ENCODE measurements at regions not wholly inside any gene's neighbourhood (a gene's known extent, or its start where the extent isn't known, plus 50 kb on each side); places are given as distances from the start of the nearest gene placed in this dataset.

GRCh38 chr4:100736641-100737451, 219.0 kb upstream of the EMCN start:
- no peak for DNase-seq

GRCh38 chr4:100728861-100729260, 211.0 kb upstream of the EMCN start:
- no peak for DNase-seq

- DNase-seq = no peak
These were observed 205.1 kb upstream of the EMCN start for GRCh38 chr4:100722866-100723459.

GRCh38 chr4:100722133-100722532, 204.3 kb upstream of the EMCN start:
- no peak for DNase-seq

- no peak for DNase-seq
These were observed 203.7 kb upstream of the EMCN start for GRCh38 chr4:100721490-100721889.

GRCh38 chr4:100721077-100721476, 203.3 kb upstream of the EMCN start:
- no peak for DNase-seq

GRCh38 chr4:100716416-100716815, 198.6 kb upstream of the EMCN start:
- DNase-seq = no peak

- DNase-seq = peak in 1 of 56 donors; percentile 1
These were observed 191.0 kb upstream of the EMCN start for GRCh38 chr4:100708776-100709175.

- no peak for DNase-seq
These were observed 190.0 kb upstream of the EMCN start for GRCh38 chr4:100707786-100708185.

- DNase-seq = no peak
These were observed 178.7 kb upstream of the EMCN start for GRCh38 chr4:100696531-100696930.

- no peak for DNase-seq
These were observed 178.0 kb upstream of the EMCN start for GRCh38 chr4:100695871-100696270.

GRCh38 chr4:100695039-100695654, 177.3 kb upstream of the EMCN start:
- DNase-seq = no peak

- DNase-seq = no peak
These were observed 176.6 kb upstream of the EMCN start for GRCh38 chr4:100694467-100694866.

GRCh38 chr4:100690812-100691211, 173.0 kb upstream of the EMCN start:
- DNase-seq = no peak

- DNase-seq = no peak
These were observed 170.5 kb upstream of the EMCN start for GRCh38 chr4:100688368-100688767.

GRCh38 chr4:100682477-100683218, 164.8 kb upstream of the EMCN start:
- no peak for DNase-seq

- no peak for DNase-seq
These were observed 163.5 kb upstream of the EMCN start for GRCh38 chr4:100681289-100681688.

GRCh38 chr4:100679926-100680325, 162.1 kb upstream of the EMCN start:
- no peak for DNase-seq

- DNase-seq = no peak
These were observed 157.2 kb upstream of the EMCN start for GRCh38 chr4:100674976-100675375.

GRCh38 chr4:100657187-100657586, 139.4 kb upstream of the EMCN start:
- DNase-seq = no peak

GRCh38 chr4:100651499-100652175, 133.8 kb upstream of the EMCN start:
- DNase-seq = no peak

All from amygdala (tissue), 56 donors.